ENCODE measurements at regions not wholly inside any gene's neighbourhood (a gene's known extent, or its start where the extent isn't known, plus 50 kb on each side); places are given as distances from the start of the nearest gene placed in this dataset.

GRCh38 chr14:22388669-22389595 lies 200.1 kb downstream of the DAD1 start:
- no peaks in the 10 kb centered on the region for H3K9me3 ChIP-seq (ENCODE audit: control insufficient read depth, low read length)
- no peak overlapping the region for H3K4me2 ChIP-seq (ENCODE audit: low read length)
- no peaks in the 10 kb centered on the region for H3K27me3 ChIP-seq (ENCODE audit: control insufficient read depth, insufficient read depth, low read length)
- no peak for TF ChIP-seq CTCF (IDR thresholded peaks at IDR 0.05)
- H3K4me1 ChIP-seq = no peaks in the 10 kb centered on the region
- no peak overlapping the region for H3K4me3 ChIP-seq (ENCODE audit: low read depth, low read length)
- no peaks in the 10 kb centered on the region for H3K79me2 ChIP-seq
- H3K9ac ChIP-seq = no peak overlapping the region
- no peak overlapping the region for H3K27ac ChIP-seq
- H3K36me3 ChIP-seq (ENCODE audit: control insufficient read depth, insufficient read depth, low read length) = no peaks in the 10 kb centered on the region
- no peak overlapping the region for H2AFZ ChIP-seq

DNA sequence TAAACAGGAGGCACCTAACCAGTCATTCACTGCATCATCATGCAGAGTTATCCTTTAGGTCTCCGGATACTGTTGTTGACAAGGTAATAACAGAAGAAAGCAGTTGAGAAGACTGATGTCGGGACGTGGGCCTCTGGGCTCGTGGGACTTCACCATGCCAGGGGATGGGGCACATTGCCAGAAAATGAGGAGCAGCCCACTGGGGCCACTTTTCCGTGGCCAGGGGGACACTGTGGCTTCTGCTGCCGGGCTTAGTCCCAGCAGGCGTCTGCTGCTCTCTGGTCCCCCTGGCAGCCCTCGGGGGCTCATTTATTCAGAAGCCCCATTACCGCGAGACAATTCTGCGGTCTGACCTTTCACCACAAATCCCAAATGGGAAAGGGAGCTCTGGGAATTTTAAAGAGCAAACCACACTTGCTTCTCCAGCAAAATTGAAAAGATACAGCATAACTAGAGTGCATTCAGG lies 201.2 kb downstream of the DAD1 start:
- Histone ChIP-seq H3K27me3 (ENCODE audit: control insufficient read depth, insufficient read depth, low read length) (no peaks in the 10 kb centered on the region), H3K9me3 (ENCODE audit: control insufficient read depth, low read length) (no peaks in the 10 kb centered on the region), H3K4me2 (ENCODE audit: low read length) (no peak overlapping the region), H2AFZ (no peak overlapping the region), H3K36me3 (ENCODE audit: control insufficient read depth, insufficient read depth, low read length) (no peaks in the 10 kb centered on the region), H3K9ac (no peak overlapping the region), H3K79me2 (no peaks in the 10 kb centered on the region), H3K4me3 (ENCODE audit: low read depth, low read length) (no peak overlapping the region), H3K27ac (no peak overlapping the region), H3K4me1 (no peaks in the 10 kb centered on the region)
- no peak for TF ChIP-seq CTCF (IDR thresholded peaks at IDR 0.05)

- Histone ChIP-seq H3K9ac (no peak overlapping the region), H3K27ac (no peak overlapping the region), H3K36me3 (ENCODE audit: control insufficient read depth, insufficient read depth, low read length) (no peaks in the 10 kb centered on the region), H3K4me2 (ENCODE audit: low read length) (no peak overlapping the region), H3K79me2 (no peaks in the 10 kb centered on the region), H3K4me1 (no peaks in the 10 kb centered on the region), H2AFZ (no peak overlapping the region), H3K9me3 (ENCODE audit: control insufficient read depth, low read length) (no peaks in the 10 kb centered on the region), H3K4me3 (ENCODE audit: low read depth, low read length) (no peak overlapping the region), H3K27me3 (ENCODE audit: control insufficient read depth, insufficient read depth, low read length) (no peaks in the 10 kb centered on the region)
- peak; percentile 79 for TF ChIP-seq CTCF (IDR thresholded peaks at IDR 0.05)
Observed at GRCh38 chr14:22386924-22387775, 201.9 kb downstream of the DAD1 start.

DNA sequence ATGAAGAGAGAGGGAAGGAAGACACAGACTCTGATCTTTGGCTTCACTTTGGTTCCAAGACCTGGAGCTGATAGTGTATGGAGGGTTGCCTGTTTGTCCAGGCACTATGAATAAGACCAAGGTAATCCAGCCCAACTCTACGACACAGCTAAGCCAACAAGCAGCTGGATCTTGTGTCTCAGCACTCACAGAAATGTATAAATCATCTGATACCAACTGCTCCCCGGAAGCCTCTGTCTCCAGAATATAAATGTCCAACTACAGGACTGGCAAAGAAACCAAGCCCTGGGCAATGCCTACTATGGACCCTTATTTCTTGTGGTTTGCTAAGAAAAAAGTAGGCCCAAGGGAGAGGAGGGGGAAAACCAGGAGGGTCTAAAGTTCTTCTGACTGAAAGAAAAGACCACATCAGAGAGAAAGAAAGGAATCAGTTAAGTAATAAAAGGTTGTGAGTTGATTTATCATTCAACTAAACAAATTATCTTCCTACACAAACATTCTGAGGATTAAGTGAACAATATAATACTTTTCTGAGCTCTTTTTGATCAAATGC lies 204.0 kb downstream of the DAD1 start:
- no peak overlapping the region for H3K4me3 ChIP-seq (ENCODE audit: low read depth, low read length)
- no peaks in the 10 kb centered on the region for H3K36me3 ChIP-seq (ENCODE audit: control insufficient read depth, insufficient read depth, low read length)
- H3K9me3 ChIP-seq (ENCODE audit: control insufficient read depth, low read length) = no peaks in the 10 kb centered on the region
- H3K4me2 ChIP-seq (ENCODE audit: low read length) = no peak overlapping the region
- H3K4me1 ChIP-seq = no peaks in the 10 kb centered on the region
- H3K79me2 ChIP-seq = no peaks in the 10 kb centered on the region
- H3K9ac ChIP-seq = no peak overlapping the region
- H3K27me3 ChIP-seq (ENCODE audit: control insufficient read depth, insufficient read depth, low read length) = no peaks in the 10 kb centered on the region
- no peak overlapping the region for H2AFZ ChIP-seq
- TF ChIP-seq CTCF (IDR thresholded peaks at IDR 0.05) = no peak
- H3K27ac ChIP-seq = no peak overlapping the region
